Breast epithelium (tissue), 3 donors: ENCODE measurements at regions not wholly inside any gene's neighbourhood (a gene's known extent, or its start where the extent isn't known, plus 50 kb on each side); places are given as distances from the start of the nearest gene placed in this dataset.

Experiments
- POLR2A ChIP-seq: fragments of 450-650 bp; IDR thresholded peaks from one replicate; pipeline ENCODE4 v1.6.1; 2016; ENCODE audit warnings: antibody characterized with exemption, mild to moderate bottlenecking, moderate library complexity
- POLR2AphosphoS5 ChIP-seq, 3 donors: sonication (generic); formaldehyde crosslinking; IDR thresholded peaks; one replicate each; pipeline ENCODE4 v1.6.1; 2017; ENCODE audit warnings: antibody characterized with exemption in 3 of 3
- TF ChIP-seq, protein P1 (sequence below), 3 donors: fragments of 450-650 bp; IDR thresholded peaks; one replicate each; pipeline ENCODE4 v1.5.1; 2016 to 2017; ENCODE audit warnings: antibody characterized with exemption in 3 of 3, mild to moderate bottlenecking in 3 of 3, moderate library complexity in 3 of 3

DNA sequence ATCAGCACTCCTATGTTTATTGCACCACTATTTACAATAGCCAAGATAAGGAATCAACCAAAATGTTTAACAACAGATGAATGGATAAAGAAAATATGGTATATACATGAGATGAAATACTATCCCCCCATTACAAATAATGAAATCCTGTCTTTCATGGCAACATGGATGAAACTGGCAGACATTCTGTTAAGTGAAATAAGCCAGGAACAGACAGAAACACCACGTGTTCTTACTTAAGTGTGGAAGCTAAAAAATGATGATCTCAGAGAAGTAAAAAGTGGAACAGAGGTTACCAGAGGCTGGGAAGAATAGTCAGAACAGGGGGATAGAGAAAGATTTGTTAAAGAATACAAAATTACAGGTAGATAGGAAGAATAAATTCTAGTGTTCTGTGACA lies 113.7 kb upstream of the MDM1 start:
- no peak for TF ChIP-seq POLR2A
- TF ChIP-seq, protein P1, sequence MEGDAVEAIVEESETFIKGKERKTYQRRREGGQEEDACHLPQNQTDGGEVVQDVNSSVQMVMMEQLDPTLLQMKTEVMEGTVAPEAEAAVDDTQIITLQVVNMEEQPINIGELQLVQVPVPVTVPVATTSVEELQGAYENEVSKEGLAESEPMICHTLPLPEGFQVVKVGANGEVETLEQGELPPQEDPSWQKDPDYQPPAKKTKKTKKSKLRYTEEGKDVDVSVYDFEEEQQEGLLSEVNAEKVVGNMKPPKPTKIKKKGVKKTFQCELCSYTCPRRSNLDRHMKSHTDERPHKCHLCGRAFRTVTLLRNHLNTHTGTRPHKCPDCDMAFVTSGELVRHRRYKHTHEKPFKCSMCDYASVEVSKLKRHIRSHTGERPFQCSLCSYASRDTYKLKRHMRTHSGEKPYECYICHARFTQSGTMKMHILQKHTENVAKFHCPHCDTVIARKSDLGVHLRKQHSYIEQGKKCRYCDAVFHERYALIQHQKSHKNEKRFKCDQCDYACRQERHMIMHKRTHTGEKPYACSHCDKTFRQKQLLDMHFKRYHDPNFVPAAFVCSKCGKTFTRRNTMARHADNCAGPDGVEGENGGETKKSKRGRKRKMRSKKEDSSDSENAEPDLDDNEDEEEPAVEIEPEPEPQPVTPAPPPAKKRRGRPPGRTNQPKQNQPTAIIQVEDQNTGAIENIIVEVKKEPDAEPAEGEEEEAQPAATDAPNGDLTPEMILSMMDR (IDR thresholded peaks at IDR 0.05), result no peak
- TF ChIP-seq POLR2AphosphoS5 (IDR thresholded peaks at IDR 0.05), result no peak
